GM23338 (cell line): ENCODE measurements at regions not wholly inside any gene's neighbourhood (a gene's known extent, or its start where the extent isn't known, plus 50 kb on each side); places are given as distances from the start of the nearest gene placed in this dataset.

ENCODE experiments used
- ATAC-seq: fragments of 200-7000 bp; cut with Tn5 transposase; 3 replicates; pipeline ENCODE4 v1.9.1; 2020
- DNase-seq: peaks from one replicate; pipeline ENCODE4 v3.0.0-alpha.2; 2015; ENCODE audit warnings: low spot score
- H2AFZ ChIP-seq: fragments of 200-600 bp; sonication (generic); 2 replicates; pipeline ENCODE4 v1.8.0; 2016; ENCODE audit warnings: antibody characterized with exemption, mild to moderate bottlenecking, moderate library complexity
- H3F3A ChIP-seq: fragments of 200-600 bp; sonication (generic); replicated peaks from 2 replicates; pipeline ENCODE4 v1.8.0; 2017; ENCODE audit warnings: antibody characterized with exemption, mixed run types, low read depth
- H3K27ac ChIP-seq: fragments of 200-600 bp; sonication (generic); 2 replicates; pipeline ENCODE4 v1.6.1; 2016; ENCODE audit warnings: low read depth
- H3K27me3 ChIP-seq: fragments of 200-600 bp; sonication (generic); 2 replicates; pipeline ENCODE4 v1.8.0; 2016; ENCODE audit warnings: mild to moderate bottlenecking, mixed run types, moderate library complexity; ENCODE audit not compliant: insufficient read depth
- H3K36me3 ChIP-seq: fragments of 200-600 bp; sonication (generic); 2 replicates; pipeline ENCODE4 v1.8.0; 2016; ENCODE audit warnings: mild to moderate bottlenecking; ENCODE audit not compliant: insufficient read depth
- H3K4me1 ChIP-seq: fragments of 200-600 bp; sonication (generic); 2 replicates; pipeline ENCODE4 v1.8.0; 2016; ENCODE audit warnings: mild to moderate bottlenecking, moderate library complexity; ENCODE audit not compliant: insufficient read depth
- H3K4me2 ChIP-seq: fragments of 200-600 bp; sonication (generic); 2 replicates; pipeline ENCODE4 v1.7.1; 2017; ENCODE audit warnings: mixed run types
- H3K4me3 ChIP-seq: fragments of 200-600 bp; sonication (generic); 2 replicates; pipeline ENCODE4 v1.6.1; 2016; ENCODE audit warnings: mixed run types
- H3K79me2 ChIP-seq: fragments of 200-600 bp; sonication (generic); replicated peaks from 2 replicates; pipeline ENCODE4 v1.8.0; 2017; ENCODE audit warnings: mild to moderate bottlenecking; ENCODE audit not compliant: insufficient read depth
- H3K9me2 ChIP-seq: fragments of 200-600 bp; sonication (generic); 2 replicates; pipeline ENCODE4 v1.8.0; 2017; ENCODE audit not compliant: insufficient read depth
- H4K20me1 ChIP-seq: fragments of 200-600 bp; sonication (generic); replicated peaks from 2 replicates; pipeline ENCODE4 v1.8.0; 2017; ENCODE audit warnings: mild to moderate bottlenecking; ENCODE audit not compliant: insufficient read depth
- H3K27ac Mint-ChIP-seq: 2 replicates; pipeline ENCODE4 v1.8.0; 2020; ENCODE audit warnings: inconsistent platforms, mild to moderate bottlenecking, moderate library complexity, mixed read lengths
- H3K27me3 Mint-ChIP-seq: 3 replicates; pipeline ENCODE4 v1.8.0; 2022; ENCODE audit warnings: low read depth, mild to moderate bottlenecking, moderate library complexity, mixed read lengths, inconsistent platforms; ENCODE audit not compliant: insufficient read depth, poor library complexity
- H3K36me3 Mint-ChIP-seq: 3 replicates; pipeline ENCODE4 v1.8.0; 2021; ENCODE audit warnings: low read depth, mild to moderate bottlenecking, inconsistent platforms, moderate library complexity, mixed read lengths
- H3K4me1 Mint-ChIP-seq: 3 replicates; pipeline ENCODE4 v1.8.0; 2020; ENCODE audit warnings: mild to moderate bottlenecking, inconsistent platforms, mixed read lengths
- H3K4me3 Mint-ChIP-seq: 3 replicates; pipeline ENCODE4 v1.8.0; 2021; ENCODE audit warnings: moderate library complexity, mild to moderate bottlenecking, inconsistent platforms, mixed read lengths
- H3K9me3 Mint-ChIP-seq: 3 replicates; pipeline ENCODE4 v1.8.0; 2020; ENCODE audit warnings: moderate library complexity, mild to moderate bottlenecking, inconsistent platforms, mixed read lengths
- CREB1 ChIP-seq: fragments of 250-450 bp; sonication (Bioruptor Pico); IDR thresholded peaks from 2 replicates; pipeline ENCODE4 v1.5.0; 2020; ENCODE audit warnings: low read depth, mild to moderate bottlenecking, moderate library complexity
- CTCF ChIP-seq, 2 experiments: fragments of 200-600 bp in 1 of 2; sonication (generic) in 1 of 2; conservative IDR thresholded peaks; 2 replicates each; pipeline versions ENCODE4 v1.5.1 to v1.6.1; 2016 to 2017; ENCODE audit warnings: antibody characterized with exemption in 2 of 2, low read depth in 2 of 2, mild to moderate bottlenecking in 2 of 2, moderate library complexity in 1 of 2
- ETS1 ChIP-seq: IDR thresholded peaks from 2 replicates; pipeline ENCODE4 v1.6.1; 2016; ENCODE audit warnings: antibody characterized with exemption
- EZH2phosphoT487 ChIP-seq: fragments of 200-600 bp; sonication (generic); IDR thresholded peaks from one replicate; pipeline ENCODE4 v1.8.1; 2018; ENCODE audit warnings: antibody characterized with exemption; ENCODE audit not compliant: unreplicated experiment
- JUNB ChIP-seq: IDR thresholded peaks from one replicate; pipeline ENCODE4 v1.6.1; 2016; ENCODE audit warnings: antibody characterized with exemption; ENCODE audit not compliant: unreplicated experiment
- NANOG ChIP-seq: IDR thresholded peaks from 2 replicates; pipeline ENCODE4 v1.6.1; 2016; ENCODE audit warnings: antibody characterized with exemption, borderline replicate concordance
- POLR2AphosphoS5 ChIP-seq: IDR thresholded peaks from 2 replicates; pipeline ENCODE4 v1.6.1; 2016; ENCODE audit warnings: antibody characterized with exemption, low read depth
- STAT1 ChIP-seq: IDR thresholded peaks from one replicate; pipeline ENCODE4 v1.6.1; 2016; ENCODE audit warnings: antibody characterized with exemption; ENCODE audit not compliant: unreplicated experiment
- ZNF462 ChIP-seq: fragments of 250-450 bp; sonication (Bioruptor Pico); IDR thresholded peaks from 2 replicates; pipeline ENCODE4 v1.5.0; 2020; ENCODE audit warnings: mild to moderate bottlenecking, moderate library complexity

GRCh38 chr1:58994664-58995063 lies 210.8 kb upstream of the JUN start (continued):
- TF ChIP-seq ZNF462 (CRISPR knock-in tag) (no peak), STAT1 (no peak), CREB1 (CRISPR knock-in tag) (no peak), POLR2AphosphoS5 (no peak), ETS1 (no peak), EZH2phosphoT487 (no peak)

GRCh38 chr1:58996341-58997059 lies 212.7 kb upstream of the JUN start:
- no peaks in the 10 kb centered on the region; the same call in 1 of the 3 replicates for H3K4me1 Mint-ChIP-seq
- H3K27ac Mint-ChIP-seq, result no peak overlapping the region
- Histone ChIP-seq H3K27me3 (no peaks in the 10 kb centered on the region), H3K9me2 (peaks cover 4% of the 10 kb centered on the region; the same call in 1 of the 2 replicates), H3K4me2 (no peak overlapping the region), H4K20me1 (no peaks in the 10 kb centered on the region), H3K79me2 (no peaks in the 10 kb centered on the region), H2AFZ (no peak overlapping the region), H3K36me3 (no peaks in the 10 kb centered on the region), H3F3A (no peaks in the 10 kb centered on the region), H3K4me3 (no peak overlapping the region), H3K4me1 (no peaks in the 10 kb centered on the region), H3K27ac (no peak overlapping the region)
- H3K36me3 Mint-ChIP-seq, result no peaks in the 10 kb centered on the region
- no peaks in the 10 kb centered on the region for H3K27me3 Mint-ChIP-seq
- no peaks in the 10 kb centered on the region for H3K9me3 Mint-ChIP-seq
- TF ChIP-seq EZH2phosphoT487 (no peak), JUNB (no peak), NANOG (no peak), CTCF (conservative IDR thresholded peaks at IDR 0.05; ENCODE audit: low read depth in 2 of 2) (no peak), POLR2AphosphoS5 (no peak)
- no peak overlapping the region for H3K4me3 Mint-ChIP-seq
- ATAC-seq (no peak), DNase-seq (no peak)
